K562 (cell line): ENCODE measurements at regions not wholly inside any gene's neighbourhood (a gene's known extent, or its start where the extent isn't known, plus 50 kb on each side); places are given as distances from the start of the nearest gene placed in this dataset.

Source experiments
- ATAC-seq: fragments of 200-7000 bp; cut with Tn5 transposase; 3 replicates; pipeline ENCODE4 v1.9.1; 2020; ENCODE audit warnings: moderate library complexity
- BruUV-seq: library from RNA; stranded (reverse); fragments of 400-500 nt; replicated peaks from 2 replicates; lab custom pipeline; 2021; lab: Mats Ljungman, UMichigan
- CTCF ChIA-PET: fragments of 300-600 bp; formaldehyde crosslinking; extraction: SDS; loops from one replicate; lab custom pipeline; 2021; ENCODE audit warnings: low intra/inter-chr PET ratio; lab: Yijun Ruan, JAX
- POLR2A ChIA-PET: fragments of 300-600, 350-650 bp; sonication (Branson Sonifier 250); formaldehyde crosslinking; extraction: SDS; loops from one replicate; lab custom pipeline; 2021; ENCODE audit warnings: antibody characterized with exemption, inconsistent platforms; lab: Yijun Ruan, JAX
- DNase-seq, 4 experiments: peaks; one replicate each; pipeline versions ENCODE4 v3.0.0 to v3.0.0-alpha.2; 2011 to 2018; ENCODE audit warnings: low spot score in 3 of 4, mixed read lengths in 3 of 4; ENCODE audit errors: extremely low read depth in 1 of 4
- FAIRE-seq: peaks from 2 replicates; lab custom pipeline; 2011; peaks lifted over from hg19 to GRCh38; lab: Jason Lieb, UNC
- H2AFZ ChIP-seq: 2 replicates; pipeline ENCODE4 v1.6.0; 2011; ENCODE audit warnings: low read depth, low read length, control low read depth, inconsistent platforms
- H3K27ac ChIP-seq: fragments of 200-600 bp; 3 replicates; pipeline ENCODE4 v1.8.0; 2011; ENCODE audit warnings: low read depth, mild to moderate bottlenecking, control low read depth, inconsistent platforms, low read length, moderate library complexity, mixed read lengths; ENCODE audit errors: extremely low read depth
- H3K27me3 ChIP-seq, 2 experiments: fragments of 300-600 bp in 1 of 2; 2 replicates in 1 of 2; 3 replicates in 1 of 2; pipeline versions ENCODE4 v1.6.0 to v1.8.0; 2011; ENCODE audit warnings: inconsistent platforms in 2 of 2, low read length in 2 of 2, mild to moderate bottlenecking in 1 of 2, mixed read lengths in 1 of 2, moderate library complexity in 1 of 2; ENCODE audit not compliant: control insufficient read depth in 2 of 2, insufficient read depth in 2 of 2
- H3K36me3 ChIP-seq: fragments of 300-600 bp; 3 replicates; pipeline ENCODE4 v1.8.0; 2011; ENCODE audit warnings: mild to moderate bottlenecking, low read length, inconsistent platforms; ENCODE audit not compliant: control insufficient read depth, insufficient read depth
- H3K4me1 ChIP-seq, 2 experiments: fragments of 200-600 bp in 1 of 2; replicated peaks in 1 of 2; 2 replicates in 1 of 2; 3 replicates in 1 of 2; pipeline versions ENCODE4 v1.5.1 to v1.8.0; 2011; ENCODE audit warnings: inconsistent platforms in 2 of 2, low read length in 2 of 2, mild to moderate bottlenecking in 1 of 2, mixed read lengths in 1 of 2, moderate library complexity in 1 of 2; ENCODE audit not compliant: control insufficient read depth in 2 of 2, insufficient read depth in 2 of 2
- H3K4me2 ChIP-seq: 2 replicates; pipeline ENCODE4 v1.6.1; 2011; ENCODE audit warnings: low read length, control low read depth, inconsistent platforms, mixed read lengths; ENCODE audit not compliant: insufficient read depth
- H3K4me3 ChIP-seq: fragments of 200-600 bp; sonication (generic), shearing (Covaris generic); 2 replicates; pipeline ENCODE4 v1.5.1; 2016; ENCODE audit warnings: control low read depth, inconsistent platforms
- H3K79me2 ChIP-seq: fragments of 200-600 bp; 3 replicates; pipeline ENCODE4 v1.8.0; 2011; ENCODE audit warnings: low read length, inconsistent platforms; ENCODE audit not compliant: control insufficient read depth, insufficient read depth
- H3K9ac ChIP-seq, 2 experiments: 2 replicates each; pipeline versions ENCODE4 v1.6.0 to v1.6.1; 2011; ENCODE audit warnings: low read depth in 2 of 2, low read length in 2 of 2, control low read depth in 1 of 2, inconsistent platforms in 1 of 2, mild to moderate bottlenecking in 1 of 2, mixed read lengths in 1 of 2; ENCODE audit not compliant: insufficient read depth in 1 of 2
- H3K9me1 ChIP-seq: one replicate; pipeline ENCODE4 v1.6.0; 2011; ENCODE audit warnings: inconsistent platforms, mild to moderate bottlenecking, low read length, moderate library complexity; ENCODE audit not compliant: control insufficient read depth, insufficient read depth
- H3K9me3 ChIP-seq: replicated peaks from 2 replicates; pipeline ENCODE4 v1.5.1; 2011; ENCODE audit warnings: low read depth, low read length, inconsistent platforms; ENCODE audit not compliant: control insufficient read depth, insufficient read depth
- H4K20me1 ChIP-seq: replicated peaks from 2 replicates; pipeline ENCODE4 v1.6.1; 2011; ENCODE audit warnings: low read length, inconsistent platforms, mixed read lengths; ENCODE audit not compliant: control insufficient read depth, insufficient read depth
- CHD4 ChIP-seq: fragments of 200-600 bp; sonication (generic); IDR thresholded peaks from 3 replicates; pipeline ENCODE4 v1.6.1; 2012; ENCODE audit warnings: low read depth, mild to moderate bottlenecking, mixed read lengths, low read length, inconsistent platforms; ENCODE audit not compliant: insufficient read depth, insufficient replicate concordance, poor library complexity, severe bottlenecking
- E2F5 ChIP-seq: sonication (generic); formaldehyde crosslinking; IDR thresholded peaks from 2 replicates; pipeline ENCODE4 v1.8.0; 2022; ENCODE audit warnings: mild to moderate bottlenecking, missing genetic modification reagents
- FIP1L1 ChIP-seq: fragments of 200-400 bp; formaldehyde crosslinking; IDR thresholded peaks from 2 replicates; pipeline ENCODE4 v1.6.1; 2018; ENCODE audit warnings: mild to moderate bottlenecking, low read depth, low read length; ENCODE audit not compliant: poor library complexity, severe bottlenecking
- KLF16 ChIP-seq: IDR thresholded peaks from 2 replicates; pipeline ENCODE4 v1.6.1; 2016; ENCODE audit warnings: antibody characterized with exemption
- LCOR ChIP-seq: sonication (generic); formaldehyde crosslinking; IDR thresholded peaks from 2 replicates; pipeline ENCODE4 v1.8.0; 2022; ENCODE audit warnings: mild to moderate bottlenecking, missing genetic modification reagents
- RBM15 ChIP-seq: fragments of 200-400 bp; formaldehyde crosslinking; IDR thresholded peaks from 2 replicates; pipeline ENCODE4 v1.6.1; 2018; ENCODE audit warnings: mild to moderate bottlenecking, low read length, moderate library complexity; ENCODE audit not compliant: insufficient read depth
- RFX1 ChIP-seq: fragments of 450-650 bp; IDR thresholded peaks from 2 replicates; pipeline ENCODE4 v1.6.1; 2016; ENCODE audit warnings: mild to moderate bottlenecking, moderate library complexity
- SMAD2 ChIP-seq: fragments of 150-350 bp; IDR thresholded peaks from 2 replicates; pipeline ENCODE4 v1.6.1; 2014; ENCODE audit warnings: low read depth, mild to moderate bottlenecking, low read length
- SRSF7 ChIP-seq: fragments of 200-400 bp; formaldehyde crosslinking; optimal IDR thresholded peaks from 2 replicates; pipeline ENCODE3; 2017; ENCODE audit warnings: mild to moderate bottlenecking, low read depth, low read length
- TSC22D4 ChIP-seq: fragments of 450-650 bp; IDR thresholded peaks from 2 replicates; pipeline ENCODE4 v1.6.1; 2016; ENCODE audit warnings: missing genetic modification characterization, missing biosample characterization, control low read depth
- WHSC1 ChIP-seq: IDR thresholded peaks from one replicate; pipeline ENCODE4 v1.6.1; 2012; ENCODE audit warnings: low read length, control low read depth, inconsistent platforms
- ZNF347 ChIP-seq: fragments of 450-650 bp; formaldehyde crosslinking; IDR thresholded peaks from 2 replicates; pipeline ENCODE4 v1.4.0; 2020; ENCODE audit warnings: low read depth, mild to moderate bottlenecking, moderate library complexity
- ZNF76 ChIP-seq: fragments of 250-450 bp; sonication (Bioruptor Pico); IDR thresholded peaks from 2 replicates; pipeline ENCODE4 v1.4.0; 2020; ENCODE audit warnings: mild to moderate bottlenecking, moderate library complexity, borderline replicate concordance
- WGBS: fragments of 100-300 bp; shearing (Covaris generic); methylation state at CpG from one replicate; pipeline ENCODE4 v1.1.6; 2016; ENCODE audit warnings: low coverage, mixed read lengths; ENCODE audit not compliant: insufficient coverage; ENCODE audit errors: missing lambda C conversion rate; 5-methylcytosine and 5-hydroxymethylcytosine counted together
- in situ Hi-C: fragments of 300-500 bp; cut with MboI; formaldehyde crosslinking; loops from 4 replicates; pipeline ENCODE4 v1.15.0; 2018; ENCODE audit warnings: inconsistent platforms, mixed read lengths
- intact Hi-C: fragments of 100-400 bp; cut with micrococcal nuclease; formaldehyde crosslinking; loops from 2 replicates; pipeline ENCODE4 v1.14.2; 2022

GRCh38 chr3:144296808-144297207 is 325.2 kb downstream of the DIPK2A start (continued):
- TF ChIP-seq CHD4 (no peak), KLF16 (no peak), SRSF7 (no peak), RBM15 (no peak), RFX1 (no peak), ZNF76 (no peak), SMAD2 (no peak), TSC22D4 (tag) (no peak), E2F5 (CRISPR knock-in tag) (no peak)

GRCh38 chr3:144301863-144302262 is 330.2 kb downstream of the DIPK2A start:
- WGBS: 0% methylated on average over 1 of the region's 1 CpG
- ATAC-seq: no peak
- Histone ChIP-seq H3K9me1 (no peaks in the 10 kb centered on the region), H3K4me1 (no peaks in the 10 kb centered on the region), H2AFZ (no peak overlapping the region), H3K27me3 (no peaks in the 10 kb centered on the region), H3K4me2 (no peak overlapping the region), H4K20me1 (no peaks in the 10 kb centered on the region), H3K4me3 (no peak overlapping the region), H3K9me3 (no peaks in the 10 kb centered on the region; the same call in 1 of the 2 replicates), H3K9ac (no peak overlapping the region), H3K36me3 (no peaks in the 10 kb centered on the region), H3K27ac (no peak overlapping the region), H3K79me2 (no peaks in the 10 kb centered on the region)
- intact Hi-C loops (no loop called here), in situ Hi-C loops (no loop called here)
- no peak for FAIRE-seq
- no TSS peak for BruUV-seq
- no peak for DNase-seq
- ChIA-PET POLR2A (no interaction called here), CTCF (no interaction called here)
- TF ChIP-seq FIP1L1 (no peak), ZNF347 (CRISPR knock-in tag) (no peak), WHSC1 (no peak), LCOR (no peak)
